ENCODE measurements at regions not wholly inside any gene's neighbourhood (a gene's known extent, or its start where the extent isn't known, plus 50 kb on each side); places are given as distances from the start of the nearest gene placed in this dataset.

DNA sequence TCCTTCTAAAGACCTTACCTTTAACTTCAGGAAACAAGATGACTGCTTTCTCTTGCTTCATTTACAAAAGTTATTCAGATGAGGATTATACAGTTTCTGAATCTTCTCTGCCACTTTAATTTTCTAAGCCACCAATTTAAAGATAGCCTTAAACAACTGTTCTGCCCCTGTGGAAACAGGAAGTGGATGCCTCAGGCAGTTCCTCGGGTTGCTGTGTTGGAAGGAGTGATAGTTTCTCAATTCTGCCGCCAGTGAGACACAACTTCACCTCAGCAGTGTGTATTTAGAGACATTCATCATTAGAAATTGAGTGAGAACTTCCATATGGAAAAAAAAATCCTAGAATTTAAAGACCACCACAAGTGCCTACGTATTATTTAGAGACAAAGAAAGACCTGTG is 475.1 kb upstream of the WWC1 start:
- Histone ChIP-seq H3K4me3 (no peak overlapping the region), H3K27ac (no peak overlapping the region), H3K27me3 (no peaks in the 10 kb centered on the region), H3K36me3 (no peaks in the 10 kb centered on the region), H3K9me3 (no peaks in the 10 kb centered on the region), H3K4me1 (no peaks in the 10 kb centered on the region)
- intact Hi-C loops (cut with DNase I): no loop called here
- FAIRE-seq: no peak
- peak in 2 of 4 donors; percentile 26 to 29 for ATAC-seq
- TF ChIP-seq, protein P1, sequence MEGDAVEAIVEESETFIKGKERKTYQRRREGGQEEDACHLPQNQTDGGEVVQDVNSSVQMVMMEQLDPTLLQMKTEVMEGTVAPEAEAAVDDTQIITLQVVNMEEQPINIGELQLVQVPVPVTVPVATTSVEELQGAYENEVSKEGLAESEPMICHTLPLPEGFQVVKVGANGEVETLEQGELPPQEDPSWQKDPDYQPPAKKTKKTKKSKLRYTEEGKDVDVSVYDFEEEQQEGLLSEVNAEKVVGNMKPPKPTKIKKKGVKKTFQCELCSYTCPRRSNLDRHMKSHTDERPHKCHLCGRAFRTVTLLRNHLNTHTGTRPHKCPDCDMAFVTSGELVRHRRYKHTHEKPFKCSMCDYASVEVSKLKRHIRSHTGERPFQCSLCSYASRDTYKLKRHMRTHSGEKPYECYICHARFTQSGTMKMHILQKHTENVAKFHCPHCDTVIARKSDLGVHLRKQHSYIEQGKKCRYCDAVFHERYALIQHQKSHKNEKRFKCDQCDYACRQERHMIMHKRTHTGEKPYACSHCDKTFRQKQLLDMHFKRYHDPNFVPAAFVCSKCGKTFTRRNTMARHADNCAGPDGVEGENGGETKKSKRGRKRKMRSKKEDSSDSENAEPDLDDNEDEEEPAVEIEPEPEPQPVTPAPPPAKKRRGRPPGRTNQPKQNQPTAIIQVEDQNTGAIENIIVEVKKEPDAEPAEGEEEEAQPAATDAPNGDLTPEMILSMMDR (IDR thresholded peaks at IDR 0.05): no peak
- no peak for DNase-seq
- WGBS, 2 donors: 80 to 87% methylated on average over 3 of the region's 3 CpGs

DNA sequence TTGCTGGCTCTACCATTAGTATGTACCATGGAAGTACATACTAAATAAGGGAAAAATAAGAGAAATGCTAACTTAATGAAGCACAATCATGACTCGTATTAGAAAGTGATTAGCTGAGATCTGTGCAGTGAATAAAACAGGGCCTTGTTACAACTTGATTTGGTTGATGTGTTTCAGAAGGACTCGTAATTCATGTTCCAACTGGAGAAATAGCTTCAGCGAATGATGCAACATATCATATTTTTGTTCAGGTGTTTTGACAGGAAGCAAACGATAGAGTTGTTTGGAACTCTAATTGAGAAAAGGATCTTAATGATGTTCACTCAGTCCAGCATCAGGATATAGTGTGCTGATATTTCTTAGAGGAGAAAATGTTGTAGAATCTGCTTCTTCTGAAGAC is 474.6 kb upstream of the WWC1 start:
- intact Hi-C loops (cut with DNase I): no loop called here
- no peak overlapping the region for H3K4me3 ChIP-seq
- FAIRE-seq: no peak
- no peaks in the 10 kb centered on the region for H3K9me3 ChIP-seq
- WGBS, 2 donors: 88 to 89% methylated on average over 4 of the region's 4 CpGs
- TF ChIP-seq, protein P1 (IDR thresholded peaks at IDR 0.05): no peak
- no peak for ATAC-seq
- no peak overlapping the region for H3K27ac ChIP-seq
- H3K27me3 ChIP-seq: no peaks in the 10 kb centered on the region
- no peaks in the 10 kb centered on the region for H3K4me1 ChIP-seq
- H3K36me3 ChIP-seq: no peaks in the 10 kb centered on the region
- no peak for DNase-seq

DNA sequence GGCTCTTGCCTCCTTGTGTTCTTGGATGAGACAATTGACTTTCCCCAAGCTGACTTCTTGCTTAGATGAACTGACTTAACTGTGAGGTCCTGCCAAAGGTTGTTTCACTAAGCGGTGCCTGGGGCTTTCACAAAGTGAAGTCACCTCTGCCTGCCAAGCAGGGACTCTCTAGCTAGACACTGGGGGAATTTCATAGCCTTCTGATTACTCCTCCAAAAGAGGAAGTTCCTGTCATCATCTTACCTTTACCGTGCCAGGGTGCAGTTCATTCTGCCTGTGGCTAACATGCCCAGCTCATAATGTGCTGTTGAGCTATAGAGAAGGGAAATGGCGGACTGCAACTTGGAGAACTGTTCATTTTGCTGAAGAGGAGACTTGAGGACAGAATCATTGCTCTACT is 472.0 kb upstream of the WWC1 start:
- intact Hi-C loops (cut with DNase I): no loop called here
- TF ChIP-seq, protein P1 (IDR thresholded peaks at IDR 0.05): no peak
- ATAC-seq: peak in 1 of 4 donors; percentile 23
- Histone ChIP-seq H3K4me1 (no peaks in the 10 kb centered on the region), H3K9me3 (no peaks in the 10 kb centered on the region), H3K27ac (no peak overlapping the region), H3K27me3 (no peaks in the 10 kb centered on the region), H3K4me3 (no peak overlapping the region), H3K36me3 (no peaks in the 10 kb centered on the region)
- FAIRE-seq: no peak
- DNase-seq: no peak
- WGBS, 2 donors: 86 to 87% methylated on average over 3 of the region's 3 CpGs

DNA sequence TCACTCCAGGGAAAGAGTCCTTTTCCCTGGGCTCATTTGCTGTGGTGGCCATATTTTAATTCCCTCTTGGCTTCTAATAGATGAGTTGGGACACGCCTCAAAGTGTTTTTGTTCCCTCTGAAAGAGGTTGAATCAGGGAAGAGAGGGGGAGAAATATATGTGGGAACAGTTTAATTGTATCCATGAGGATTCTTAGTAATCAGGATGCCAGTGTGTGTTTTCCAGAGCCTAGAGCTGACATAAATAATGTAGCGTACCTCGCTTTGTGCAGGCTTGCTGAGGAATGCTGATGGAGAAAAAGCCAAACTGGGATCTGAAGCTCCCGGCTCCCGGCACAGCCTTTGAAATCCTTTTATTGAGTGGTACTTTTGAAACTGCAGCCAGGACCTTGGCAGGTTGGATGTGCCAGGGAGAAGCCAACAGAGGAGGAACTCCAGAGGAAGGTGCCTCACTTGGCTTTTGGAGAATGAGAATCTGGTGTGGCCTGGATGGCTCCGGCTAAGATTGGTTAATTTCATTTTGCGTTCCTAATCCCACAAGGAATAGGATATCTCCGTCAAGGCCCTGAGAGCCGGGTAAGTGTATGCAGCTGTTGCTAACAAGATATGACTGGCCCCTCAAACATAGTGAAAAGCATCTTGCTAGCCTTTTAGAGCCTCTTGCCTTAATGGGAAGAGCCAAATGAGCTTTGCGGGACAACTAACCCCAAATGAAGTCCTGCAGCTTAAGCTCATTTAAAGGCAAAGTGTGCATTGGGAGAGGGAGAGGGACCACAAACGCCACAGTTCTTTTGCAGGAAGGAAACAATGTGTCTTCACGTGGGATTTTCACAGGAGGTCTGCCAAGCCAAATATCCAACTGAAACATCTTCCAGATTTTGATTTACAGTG is 471.1 kb upstream of the WWC1 start:
- Histone ChIP-seq H3K27ac (no peak overlapping the region), H3K36me3 (no peaks in the 10 kb centered on the region), H3K9me3 (no peaks in the 10 kb centered on the region), H3K27me3 (no peaks in the 10 kb centered on the region), H3K4me3 (no peak overlapping the region), H3K4me1 (no peaks in the 10 kb centered on the region)
- WGBS, 2 donors: 58% methylated on average over 12 of the region's 12 CpGs
- no peak for ATAC-seq
- FAIRE-seq: no peak
- intact Hi-C loops (cut with DNase I): no loop called here
- no peak for DNase-seq
- TF ChIP-seq, protein P1 (IDR thresholded peaks at IDR 0.05): no peak

DNA sequence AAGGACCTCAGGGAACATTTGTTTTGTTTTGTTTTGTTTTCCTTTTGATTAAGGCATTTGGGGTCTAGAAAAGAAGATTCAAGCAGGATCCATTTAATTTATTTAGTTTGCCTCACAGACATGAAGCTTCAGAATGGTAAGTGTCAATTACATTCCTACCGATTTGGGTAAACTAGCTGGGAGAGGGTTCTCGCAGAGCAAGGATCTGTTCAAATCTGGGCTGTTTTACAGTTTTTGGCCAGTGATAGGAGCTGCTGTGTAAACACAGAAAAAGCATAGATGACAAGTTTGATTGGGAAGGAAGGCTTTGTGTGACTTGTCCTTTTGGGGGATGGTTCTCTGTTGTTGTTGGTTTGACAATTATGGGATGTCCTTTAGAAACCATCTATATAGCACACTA is 470.3 kb upstream of the WWC1 start:
- WGBS, 2 donors: 45 to 62% methylated on average over 2 of the region's 2 CpGs
- Histone ChIP-seq H3K27ac (no peak overlapping the region), H3K4me3 (no peak overlapping the region), H3K36me3 (no peaks in the 10 kb centered on the region), H3K4me1 (no peaks in the 10 kb centered on the region), H3K9me3 (no peaks in the 10 kb centered on the region), H3K27me3 (no peaks in the 10 kb centered on the region)
- TF ChIP-seq, protein P1 (IDR thresholded peaks at IDR 0.05): no peak
- intact Hi-C loops (cut with DNase I): no loop called here
- FAIRE-seq: no peak
- ATAC-seq: no peak
- no peak for DNase-seq

All from pancreas (tissue), 10 donors.